Natural killer cell (primary cell): ENCODE measurements at regions not wholly inside any gene's neighbourhood (a gene's known extent, or its start where the extent isn't known, plus 50 kb on each side); places are given as distances from the start of the nearest gene placed in this dataset.

ENCODE experiments used
- ATAC-seq, 3 donors: fragments of 150-1000 bp in 2 of 3; fragments of 200-7000 bp in 1 of 3; cut with Tn5 transposase; 1 replicate in 1 of 3; 2 replicates in 2 of 3; pipeline ENCODE4 v1.10.0; 2021; ENCODE audit warnings: mild to moderate bottlenecking in 2 of 3, moderate library complexity in 2 of 3
- DNase-seq, 2 donors: peaks; one replicate each; pipeline versions ENCODE4 v3.0.0 to v3.0.0-alpha.2; 2013 to 2021; ENCODE audit warnings: mixed read lengths in 1 of 2
- H3K27ac ChIP-seq: one replicate; pipeline ENCODE4 v1.5.1; 2013; ENCODE audit warnings: mild to moderate bottlenecking, low read length
- H3K27me3 ChIP-seq: one replicate; pipeline ENCODE4 v1.6.1; 2013; ENCODE audit warnings: low read length; ENCODE audit not compliant: control insufficient read depth, insufficient read depth
- H3K36me3 ChIP-seq: one replicate; pipeline ENCODE4 v1.6.1; 2013; ENCODE audit warnings: low read length; ENCODE audit not compliant: control insufficient read depth, insufficient read depth
- H3K4me1 ChIP-seq: one replicate; pipeline ENCODE4 v1.6.1; 2013; ENCODE audit warnings: low read length; ENCODE audit not compliant: control insufficient read depth, insufficient read depth
- H3K4me3 ChIP-seq: one replicate; pipeline ENCODE4 v1.5.1; 2013; ENCODE audit warnings: low read length
- H3K9me3 ChIP-seq: one replicate; pipeline ENCODE4 v1.6.1; 2013; ENCODE audit warnings: low read length; ENCODE audit not compliant: control insufficient read depth, insufficient read depth
- H3K27ac Mint-ChIP-seq, 2 donors: one replicate each; pipeline ENCODE4 v1.8.0; 2022; ENCODE audit warnings: mild to moderate bottlenecking in 2 of 2, mixed read lengths in 2 of 2, moderate library complexity in 1 of 2
- H3K27me3 Mint-ChIP-seq, 2 donors: one replicate each; pipeline ENCODE4 v1.8.0; 2022; ENCODE audit warnings: low read depth in 2 of 2, mixed read lengths in 2 of 2
- H3K36me3 Mint-ChIP-seq: one replicate; pipeline ENCODE4 v1.8.0; 2022; ENCODE audit warnings: mixed read lengths
- H3K4me1 Mint-ChIP-seq, 2 donors: one replicate each; pipeline ENCODE4 v1.8.0; 2022; ENCODE audit warnings: mixed read lengths in 2 of 2
- H3K4me3 Mint-ChIP-seq: one replicate; pipeline ENCODE4 v1.8.0; 2022; ENCODE audit warnings: mild to moderate bottlenecking, moderate library complexity, mixed read lengths
- H3K9me3 Mint-ChIP-seq, 2 donors: one replicate each; pipeline ENCODE4 v1.8.0; 2022; ENCODE audit warnings: mixed read lengths in 2 of 2
- WGBS: methylation state at CpG from one replicate; pipeline ENCODE4 v1.1.7; 2013; ENCODE audit warnings: missing lambda C conversion rate; ENCODE audit not compliant: insufficient coverage; 5-methylcytosine and 5-hydroxymethylcytosine counted together
- intact Hi-C: fragments of 100-400 bp; cut with micrococcal nuclease; formaldehyde crosslinking; loops from one replicate; pipeline ENCODE4 v1.14.2; 2022
- TF ChIP-seq, protein P1 (sequence below): fragments of 200-600 bp; IDR thresholded peaks from one replicate; pipeline ENCODE4 v1.8.0; 2022; ENCODE audit warnings: antibody characterized with exemption

DNA sequence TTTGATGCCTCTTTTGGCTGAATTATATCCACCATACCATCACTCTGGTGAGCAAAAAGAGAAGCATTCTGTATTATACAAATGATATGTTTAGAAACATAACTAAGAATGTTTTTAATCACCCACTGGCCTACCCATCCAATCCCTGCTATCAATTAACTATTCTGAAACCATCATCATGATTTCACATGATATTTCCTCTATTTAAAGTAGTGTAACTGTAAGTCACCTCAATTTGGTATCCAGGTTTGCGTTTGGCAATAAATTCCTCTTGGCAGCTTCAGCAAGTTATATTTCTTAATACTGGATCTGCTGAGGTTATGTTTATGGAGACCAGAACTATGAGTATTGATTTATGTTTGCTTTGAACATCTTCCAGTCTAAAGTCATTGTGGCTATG is 332.1 kb downstream of the UTRN start:
- H3K4me1 ChIP-seq = no peaks in the 10 kb centered on the region
- intact Hi-C loops = no loop called here
- no peak overlapping the region for H3K27ac ChIP-seq
- H3K27me3 ChIP-seq = no peaks in the 10 kb centered on the region
- TF ChIP-seq, protein P1, sequence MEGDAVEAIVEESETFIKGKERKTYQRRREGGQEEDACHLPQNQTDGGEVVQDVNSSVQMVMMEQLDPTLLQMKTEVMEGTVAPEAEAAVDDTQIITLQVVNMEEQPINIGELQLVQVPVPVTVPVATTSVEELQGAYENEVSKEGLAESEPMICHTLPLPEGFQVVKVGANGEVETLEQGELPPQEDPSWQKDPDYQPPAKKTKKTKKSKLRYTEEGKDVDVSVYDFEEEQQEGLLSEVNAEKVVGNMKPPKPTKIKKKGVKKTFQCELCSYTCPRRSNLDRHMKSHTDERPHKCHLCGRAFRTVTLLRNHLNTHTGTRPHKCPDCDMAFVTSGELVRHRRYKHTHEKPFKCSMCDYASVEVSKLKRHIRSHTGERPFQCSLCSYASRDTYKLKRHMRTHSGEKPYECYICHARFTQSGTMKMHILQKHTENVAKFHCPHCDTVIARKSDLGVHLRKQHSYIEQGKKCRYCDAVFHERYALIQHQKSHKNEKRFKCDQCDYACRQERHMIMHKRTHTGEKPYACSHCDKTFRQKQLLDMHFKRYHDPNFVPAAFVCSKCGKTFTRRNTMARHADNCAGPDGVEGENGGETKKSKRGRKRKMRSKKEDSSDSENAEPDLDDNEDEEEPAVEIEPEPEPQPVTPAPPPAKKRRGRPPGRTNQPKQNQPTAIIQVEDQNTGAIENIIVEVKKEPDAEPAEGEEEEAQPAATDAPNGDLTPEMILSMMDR = no peak
- no peaks in the 10 kb centered on the region for H3K36me3 ChIP-seq
- Mint-ChIP-seq H3K27me3 (no peaks in the 10 kb centered on the region), H3K27ac (peak overlapping the region in 1 of 2 donors; percentile 50), H3K9me3 (no peaks in the 10 kb centered on the region), H3K36me3 (no peaks in the 10 kb centered on the region), H3K4me1 (peaks cover 79% of the 10 kb centered on the region in 2 donors), H3K4me3 (peak overlapping the region; percentile 40)
- H3K9me3 ChIP-seq = no peaks in the 10 kb centered on the region
- DNase-seq = no peak
- H3K4me3 ChIP-seq = no peak overlapping the region
- ATAC-seq = no peak
- 100% methylated on average over 1 of the region's 1 CpG for WGBS

DNA sequence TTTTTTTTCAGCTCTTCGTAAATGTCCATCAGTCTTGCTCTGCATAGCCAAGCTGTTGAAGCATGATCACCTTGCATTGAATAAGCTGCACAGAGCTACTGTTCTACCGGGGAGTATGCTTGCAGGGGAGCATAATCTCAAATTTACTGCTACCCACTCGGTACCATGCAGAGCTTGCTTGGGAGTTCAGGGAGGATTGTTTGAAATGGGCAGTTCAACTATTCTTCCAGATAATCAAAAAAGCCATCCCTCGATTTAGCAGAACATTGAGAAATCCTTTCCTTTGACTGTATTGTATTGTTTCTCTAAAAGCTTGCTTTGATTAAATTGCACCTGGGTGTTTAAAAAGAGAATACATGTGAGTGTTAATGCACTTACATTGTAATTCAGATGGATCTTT is 332.6 kb downstream of the UTRN start:
- Histone ChIP-seq H3K4me1 (no peaks in the 10 kb centered on the region), H3K27me3 (no peaks in the 10 kb centered on the region), H3K4me3 (no peak overlapping the region), H3K27ac (no peak overlapping the region), H3K36me3 (no peaks in the 10 kb centered on the region), H3K9me3 (no peaks in the 10 kb centered on the region)
- intact Hi-C loops = no loop called here
- Mint-ChIP-seq H3K27me3 (no peaks in the 10 kb centered on the region), H3K9me3 (no peaks in the 10 kb centered on the region), H3K27ac (peak overlapping the region in 1 of 2 donors; percentile 50), H3K4me1 (peaks cover 75 to 76% of the 10 kb centered on the region in 2 donors), H3K4me3 (no peak overlapping the region), H3K36me3 (no peaks in the 10 kb centered on the region)
- TF ChIP-seq, protein P1 = no peak
- DNase-seq = no peak
- WGBS = 100% methylated on average over 2 of the region's 4 CpGs
- no peak for ATAC-seq

DNA sequence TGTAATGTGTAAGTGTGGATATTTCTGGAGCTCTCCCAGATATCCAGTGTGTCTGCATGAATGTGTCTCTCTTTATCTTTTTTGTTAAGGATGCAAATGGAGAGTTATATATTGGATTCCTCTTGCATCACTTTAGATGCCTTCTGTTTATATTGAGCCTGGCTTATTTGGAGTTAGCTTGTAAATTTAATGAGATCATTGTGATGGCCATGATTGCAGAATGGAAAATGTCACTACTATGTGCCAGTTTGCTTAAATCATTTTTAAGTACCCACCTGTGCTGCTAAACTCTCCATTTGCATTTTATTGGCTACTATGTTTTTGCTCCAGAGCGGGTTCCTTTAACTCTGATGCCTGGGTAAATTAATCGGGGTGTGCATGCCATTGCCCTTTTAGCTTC is 334.8 kb downstream of the UTRN start:
- H3K36me3 ChIP-seq = no peaks in the 10 kb centered on the region
- DNase-seq (no peak), ATAC-seq (no peak)
- Mint-ChIP-seq H3K9me3 (no peaks in the 10 kb centered on the region), H3K4me1 (peaks cover 77 to 80% of the 10 kb centered on the region in 2 donors), H3K4me3 (no peak overlapping the region), H3K27ac (peak overlapping the region; percentile 4 to 79), H3K27me3 (no peaks in the 10 kb centered on the region), H3K36me3 (no peaks in the 10 kb centered on the region)
- WGBS = 100% methylated on average over 2 of the region's 2 CpGs
- no peaks in the 10 kb centered on the region for H3K9me3 ChIP-seq
- H3K27ac ChIP-seq = no peak overlapping the region
- TF ChIP-seq, protein P1 = no peak
- H3K27me3 ChIP-seq = no peaks in the 10 kb centered on the region
- intact Hi-C loops = no loop called here
- H3K4me3 ChIP-seq = no peak overlapping the region
- H3K4me1 ChIP-seq = no peaks in the 10 kb centered on the region

DNA sequence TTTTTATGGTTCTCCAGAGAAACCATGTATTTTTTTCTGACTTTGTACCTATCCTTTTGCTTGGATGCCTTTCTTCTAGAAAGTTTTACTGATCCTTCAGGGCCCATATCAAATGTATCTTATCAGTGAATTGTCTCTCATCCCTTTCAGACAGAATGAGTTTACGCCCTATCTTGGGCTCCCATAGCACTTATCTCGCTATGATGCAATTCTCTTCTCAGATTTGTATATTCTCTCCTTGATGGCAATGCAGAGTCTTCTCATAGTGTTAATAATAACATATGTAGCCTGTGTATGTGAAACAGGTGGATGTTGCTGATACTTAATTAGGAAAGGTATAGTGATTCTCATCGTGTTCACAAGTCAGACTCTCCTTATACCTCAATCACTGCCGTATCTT is 336.2 kb downstream of the UTRN start:
- intact Hi-C loops = no loop called here
- H3K9me3 Mint-ChIP-seq = no peaks in the 10 kb centered on the region

More for the DNA sequence above, 336.2 kb downstream of the UTRN start:
- TF ChIP-seq, protein P1 = no peak
- peaks cover 74 to 81% of the 10 kb centered on the region in 2 donors for H3K4me1 Mint-ChIP-seq
- Histone ChIP-seq H3K27ac (no peak overlapping the region), H3K27me3 (no peaks in the 10 kb centered on the region), H3K4me3 (no peak overlapping the region), H3K9me3 (no peaks in the 10 kb centered on the region), H3K36me3 (no peaks in the 10 kb centered on the region), H3K4me1 (no peaks in the 10 kb centered on the region)
- peak overlapping the region; percentile 72 to 79 for H3K27ac Mint-ChIP-seq
- no peaks in the 10 kb centered on the region for H3K27me3 Mint-ChIP-seq
- H3K36me3 Mint-ChIP-seq = no peaks in the 10 kb centered on the region
- no peak overlapping the region for H3K4me3 Mint-ChIP-seq
- WGBS = 100% methylated on average over 1 of the region's 4 CpGs
- DNase-seq (no peak), ATAC-seq (no peak)
